ENCODE measurements at regions not wholly inside any gene's neighbourhood (a gene's known extent, or its start where the extent isn't known, plus 50 kb on each side); places are given as distances from the start of the nearest gene placed in this dataset.
"Not testable (repeated sequence)": the region's sequence is repeated elsewhere in the genome, so short reads cannot be mapped to it uniquely, and the experiment has no call there.

GRCh38 chr3:6326771-6327170 lies 534.1 kb upstream of the GRM7 start:
- DNase-seq: peak; percentile 7

- DNase-seq: not testable (repeated sequence)
Observed at GRCh38 chr3:6340980-6341325, 520.0 kb upstream of the GRM7 start.

GRCh38 chr3:6351752-6352151 lies 509.2 kb upstream of the GRM7 start:
- no peak for DNase-seq

- no peak for DNase-seq
Observed at GRCh38 chr3:6354653-6355052, 506.3 kb upstream of the GRM7 start.

GRCh38 chr3:6362406-6362805 lies 498.5 kb upstream of the GRM7 start:
- DNase-seq: no peak

- no peak for DNase-seq
Observed at GRCh38 chr3:6367171-6367570, 493.7 kb upstream of the GRM7 start.

- no peak for DNase-seq
Observed at GRCh38 chr3:6392123-6392522, 468.8 kb upstream of the GRM7 start.

- no peak for DNase-seq
Observed at GRCh38 chr3:6394944-6395343, 466.0 kb upstream of the GRM7 start.

- no peak for DNase-seq
Observed at GRCh38 chr3:6396631-6397030, 464.3 kb upstream of the GRM7 start.

GRCh38 chr3:6402666-6403065 lies 458.2 kb upstream of the GRM7 start:
- DNase-seq: not testable (repeated sequence)

- not testable (repeated sequence) for DNase-seq
Observed at GRCh38 chr3:6406923-6407322, 454.0 kb upstream of the GRM7 start.

- DNase-seq: no peak
Observed at GRCh38 chr3:6416049-6416661, 444.8 kb upstream of the GRM7 start.

- DNase-seq: no peak
Observed at GRCh38 chr3:6417174-6417573, 443.7 kb upstream of the GRM7 start.

- no peak for DNase-seq
Observed at GRCh38 chr3:6418485-6418884, 442.4 kb upstream of the GRM7 start.

- no peak for DNase-seq
Observed at GRCh38 chr3:6421666-6422445, 439.1 kb upstream of the GRM7 start.

GRCh38 chr3:6425289-6425820 lies 435.6 kb upstream of the GRM7 start:
- no peak for DNase-seq

- not testable (repeated sequence) for DNase-seq
Observed at GRCh38 chr3:6428276-6428675, 432.6 kb upstream of the GRM7 start.

- DNase-seq: no peak
Observed at GRCh38 chr3:6435951-6436350, 425.0 kb upstream of the GRM7 start.

- DNase-seq: no peak
Observed at GRCh38 chr3:6437631-6438030, 423.3 kb upstream of the GRM7 start.

- no peak for DNase-seq
Observed at GRCh38 chr3:6438031-6438430, 422.9 kb upstream of the GRM7 start.

- no peak for DNase-seq
Observed at GRCh38 chr3:6439226-6439625, 421.7 kb upstream of the GRM7 start.

- no peak for DNase-seq
Observed at GRCh38 chr3:6439824-6440223, 421.1 kb upstream of the GRM7 start.

- DNase-seq: no peak
Observed at GRCh38 chr3:6444888-6445658, 415.8 kb upstream of the GRM7 start.
